DOHH2 (cell line): ENCODE measurements at regions not wholly inside any gene's neighbourhood (a gene's known extent, or its start where the extent isn't known, plus 50 kb on each side); places are given as distances from the start of the nearest gene placed in this dataset.

ENCODE experiments used
- CTCF ChIP-seq: fragments of 200-600 bp; sonication (generic); IDR thresholded peaks from one replicate; pipeline ENCODE4 v1.5.1; 2014; ENCODE audit warnings: antibody characterized with exemption, mild to moderate bottlenecking, low read depth, low read length; ENCODE audit not compliant: poor library complexity, severe bottlenecking
- EZH2phosphoT487 ChIP-seq: fragments of 200-600 bp; sonication (generic); IDR thresholded peaks from 2 replicates; pipeline ENCODE4 v1.6.1; 2017; ENCODE audit warnings: borderline replicate concordance, mild to moderate bottlenecking, antibody characterized with exemption, low read length, moderate library complexity, mixed read lengths

- TF ChIP-seq EZH2phosphoT487 (no peak), CTCF (no peak)
Observed at GRCh38 chr10:61100887-61101286, 156.9 kb upstream of the RHOBTB1 start.
